IMR-90 (cell line): ENCODE measurements at regions not wholly inside any gene's neighbourhood (a gene's known extent, or its start where the extent isn't known, plus 50 kb on each side); places are given as distances from the start of the nearest gene placed in this dataset.
A peak's percentile ranks its signal among the peaks of the same experiment; 100 is the strongest.

Source experiments
- ATAC-seq: fragments of 200-7000 bp; cut with Tn5 transposase; 2 replicates; pipeline ENCODE4 v1.9.1; 2020; ENCODE audit warnings: low read depth, mild to moderate bottlenecking, moderate library complexity
- BruUV-seq: library from RNA; stranded (reverse); fragments of 400-500 nt; replicated peaks from 2 replicates; lab custom pipeline; 2021; lab: Mats Ljungman, UMichigan
- CTCF ChIA-PET: fragments of 300-600 bp; formaldehyde crosslinking; extraction: SDS; loops from one replicate; lab custom pipeline; 2021; ENCODE audit warnings: antibody characterized with exemption; lab: Yijun Ruan, JAX
- POLR2A ChIA-PET: fragments of 300-600 bp; sonication (Branson Sonifier 250); formaldehyde crosslinking; loops from one replicate; lab custom pipeline; 2022; ENCODE audit warnings: antibody characterized with exemption; ENCODE audit not compliant: unreplicated experiment; lab: Charles Lee
- DNase-seq: peaks from one replicate; pipeline ENCODE4 v3.0.0; 2013
- H2AFZ ChIP-seq: replicated peaks from 2 replicates; pipeline ENCODE3; 2013; ENCODE audit warnings: low read length, mild to moderate bottlenecking; ENCODE audit not compliant: poor library complexity
- H2AK5ac ChIP-seq: 2 replicates; pipeline ENCODE4 v1.6.1; 2013; ENCODE audit warnings: low read depth, low read length, inconsistent platforms
- H2AK9ac ChIP-seq: replicated peaks from 2 replicates; pipeline ENCODE3; 2013; ENCODE audit warnings: mild to moderate bottlenecking, low read depth, low read length, moderate library complexity; ENCODE audit not compliant: poor library complexity
- H2BK120ac ChIP-seq: 2 replicates; pipeline ENCODE4 v1.6.1; 2013; ENCODE audit warnings: low read depth, low read length, inconsistent platforms
- H2BK15ac ChIP-seq: 3 replicates; pipeline ENCODE4 v1.6.1; 2013; ENCODE audit warnings: low read depth, low read length, inconsistent platforms
- H2BK20ac ChIP-seq: 2 replicates; pipeline ENCODE4 v1.6.1; 2013; ENCODE audit warnings: low read depth, mild to moderate bottlenecking, inconsistent platforms, low read length, moderate library complexity
- H2BK5ac ChIP-seq: 2 replicates; pipeline ENCODE4 v1.6.1; 2013; ENCODE audit warnings: mild to moderate bottlenecking, low read depth, low read length, inconsistent platforms; ENCODE audit not compliant: poor library complexity, severe bottlenecking
- H3K14ac ChIP-seq: replicated peaks from 2 replicates; pipeline ENCODE4 v1.6.1; 2013; ENCODE audit warnings: low read depth, low read length, inconsistent platforms
- H3K18ac ChIP-seq: 2 replicates; pipeline ENCODE4 v1.6.1; 2013; ENCODE audit warnings: low read depth, low read length, control low read depth
- H3K23ac ChIP-seq: 2 replicates; pipeline ENCODE4 v1.6.1; 2013; ENCODE audit warnings: low read depth, low read length, inconsistent platforms
- H3K27ac ChIP-seq: 2 replicates; pipeline ENCODE4 v1.5.1; 2013; ENCODE audit warnings: mild to moderate bottlenecking, control low read depth, low read length; ENCODE audit not compliant: insufficient read depth
- H3K27me3 ChIP-seq: 2 replicates; pipeline ENCODE4 v1.6.1; 2013; ENCODE audit warnings: low read length; ENCODE audit not compliant: control insufficient read depth, insufficient read depth
- H3K36me3 ChIP-seq: 2 replicates; pipeline ENCODE4 v1.6.1; 2013; ENCODE audit warnings: low read length, mixed read lengths; ENCODE audit not compliant: control insufficient read depth, insufficient read depth
- H3K4ac ChIP-seq: 2 replicates; pipeline ENCODE4 v1.6.1; 2013; ENCODE audit warnings: low read depth, low read length, inconsistent platforms
- H3K4me1 ChIP-seq: 2 replicates; pipeline ENCODE4 v1.6.1; 2013; ENCODE audit warnings: low read length, mixed read lengths; ENCODE audit not compliant: control insufficient read depth, insufficient read depth
- H3K4me2 ChIP-seq: 2 replicates; pipeline ENCODE4 v1.6.1; 2013; ENCODE audit warnings: low read depth, mild to moderate bottlenecking, control low read depth, low read length, moderate library complexity
- H3K4me3 ChIP-seq: 2 replicates; pipeline ENCODE4 v1.5.1; 2013; ENCODE audit warnings: low read depth, mild to moderate bottlenecking, control low read depth, low read length, moderate library complexity; ENCODE audit not compliant: insufficient read depth
- H3K56ac ChIP-seq: 2 replicates; pipeline ENCODE4 v1.6.1; 2013; ENCODE audit warnings: low read length, inconsistent platforms; ENCODE audit not compliant: insufficient read depth; ENCODE audit errors: extremely low read depth
- H3K79me1 ChIP-seq, 2 experiments: 2 replicates each; pipeline ENCODE4 v1.6.1; 2013; ENCODE audit warnings: low read length in 2 of 2, inconsistent platforms in 1 of 2, low read depth in 1 of 2
- H3K9ac ChIP-seq: 2 replicates; pipeline ENCODE4 v1.6.1; 2013; ENCODE audit warnings: low read depth, low read length, control low read depth
- H3K9me1 ChIP-seq: 2 replicates; pipeline ENCODE4 v1.6.1; 2013; ENCODE audit warnings: low read length, inconsistent platforms; ENCODE audit not compliant: insufficient read depth
- H3K9me3 ChIP-seq: 2 replicates; pipeline ENCODE4 v1.6.1; 2013; ENCODE audit warnings: low read length; ENCODE audit not compliant: control insufficient read depth, insufficient read depth
- H4K20me1 ChIP-seq: 2 replicates; pipeline ENCODE4 v1.6.1; 2013; ENCODE audit warnings: low read length, inconsistent platforms; ENCODE audit not compliant: insufficient read depth
- H4K5ac ChIP-seq: 2 replicates; pipeline ENCODE4 v1.6.1; 2013; ENCODE audit warnings: mild to moderate bottlenecking, low read depth, low read length, control low read depth
- H4K8ac ChIP-seq, 2 experiments: 2 replicates each; pipeline ENCODE4 v1.6.1; 2013; ENCODE audit warnings: low read depth in 2 of 2, low read length in 2 of 2, control low read depth in 1 of 2, inconsistent platforms in 1 of 2
- H4K91ac ChIP-seq: 2 replicates; pipeline ENCODE4 v1.6.1; 2013; ENCODE audit warnings: low read depth, low read length, inconsistent platforms; ENCODE audit not compliant: insufficient read depth
- BHLHE40 ChIP-seq: fragments of 150-350 bp; IDR thresholded peaks from 2 replicates; pipeline ENCODE4 v1.6.1; 2016; ENCODE audit warnings: mild to moderate bottlenecking, low read depth, low read length
- MAFK ChIP-seq: IDR thresholded peaks from 2 replicates; pipeline ENCODE4 v1.6.1; 2012; ENCODE audit warnings: low read depth, low read length, improper control_type of control experiment
- MAZ ChIP-seq: IDR thresholded peaks from 2 replicates; pipeline ENCODE4 v1.6.1; 2012; ENCODE audit warnings: low read depth, mild to moderate bottlenecking, low read length, improper control_type of control experiment, moderate library complexity, borderline replicate concordance
- MXI1 ChIP-seq: IDR thresholded peaks from 2 replicates; pipeline ENCODE4 v1.6.1; 2012; ENCODE audit warnings: low read depth, mild to moderate bottlenecking, low read length, moderate library complexity, borderline replicate concordance
- NFE2L2 ChIP-seq: fragments of 150-350 bp; IDR thresholded peaks from 2 replicates; pipeline ENCODE4 v1.6.1; 2016; ENCODE audit warnings: low read depth, mild to moderate bottlenecking, low read length
- RCOR1 ChIP-seq: IDR thresholded peaks from 2 replicates; pipeline ENCODE4 v1.6.1; 2012; ENCODE audit warnings: mild to moderate bottlenecking, low read length, improper control_type of control experiment; ENCODE audit not compliant: insufficient replicate concordance
- SMC3 ChIP-seq: fragments of 150-350 bp; IDR thresholded peaks from 2 replicates; pipeline ENCODE4 v1.6.1; 2016; ENCODE audit warnings: low read depth, mild to moderate bottlenecking, antibody characterized with exemption, low read length, moderate library complexity
- USF2 ChIP-seq: fragments of 150-350 bp; IDR thresholded peaks from 2 replicates; pipeline ENCODE4 v1.6.1; 2017; ENCODE audit warnings: mild to moderate bottlenecking, antibody characterized with exemption, low read length, low read depth
- WGBS, 2 experiments: methylation state at CpG; one replicate each; pipeline versions ENCODE4 v1.1.5 to v1.1.7; 2013; ENCODE audit warnings: missing lambda C conversion rate in 2 of 2; ENCODE audit not compliant: insufficient read length in 1 of 2; ENCODE audit errors: extremely low coverage in 2 of 2; 5-methylcytosine and 5-hydroxymethylcytosine counted together
- dilution Hi-C: fragments of 300-500 bp; cut with HindIII; formaldehyde crosslinking; loops from one replicate; pipeline ENCODE4 v1.14.3; 2018; ENCODE audit warnings: low sequenced_read_pairs; ENCODE audit not compliant: unreplicated experiment
- in situ Hi-C: fragments of 300-500 bp; cut with MboI; formaldehyde crosslinking; loops from 3 replicates; pipeline ENCODE4 v1.14.3; 2019; ENCODE audit warnings: low sequenced_read_pairs, inconsistent platforms, mixed read lengths
- intact Hi-C: fragments of 100-400 bp; cut with micrococcal nuclease; formaldehyde crosslinking; loops from 2 replicates; pipeline ENCODE4 v1.10.0; 2022
- TF ChIP-seq, protein P1 (sequence below): conservative IDR thresholded peaks from 2 replicates; pipeline ENCODE4 v1.5.1; 2012; ENCODE audit warnings: mild to moderate bottlenecking, low read depth, low read length, improper control_type of control experiment
- TF ChIP-seq, protein P2 (sequence below): fragments of 150-350 bp; IDR thresholded peaks from 2 replicates; pipeline ENCODE4 v1.6.1; 2016; ENCODE audit warnings: low read depth, mild to moderate bottlenecking, low read length, moderate library complexity, borderline replicate concordance

GRCh38 chr1:17895986-17896385, 140.9 kb downstream of the ACTL8 start:
- POLR2A ChIA-PET: no interaction called here

More at GRCh38 chr1:17895986-17896385, 140.9 kb downstream of the ACTL8 start:
- WGBS, 2 experiments: 80% methylated on average over 2 of the region's 8 CpGs; no CpG with 5 or more reads in 1 of the 2 experiments
- intact Hi-C loops: no loop called here
- Histone ChIP-seq H2BK5ac (peak overlapping the region; percentile 2), H3K56ac (no peak overlapping the region), H2AFZ (no peak overlapping the region), H2AK5ac (no peak overlapping the region), H3K4ac (no peak overlapping the region), H4K20me1 (no peaks in the 10 kb centered on the region), H4K8ac (no peak overlapping the region), H3K4me3 (no peak overlapping the region), H3K27ac (no peak overlapping the region), H3K14ac (no peak overlapping the region), H3K79me1 (no peaks in the 10 kb centered on the region), H4K91ac (no peak overlapping the region), H3K9me1 (no peaks in the 10 kb centered on the region), H3K23ac (no peak overlapping the region), H3K4me1 (no peaks in the 10 kb centered on the region), H3K4me2 (no peak overlapping the region), H2AK9ac (no peak overlapping the region), H3K9me3 (no peaks in the 10 kb centered on the region; the same call in 1 of the 2 replicates), H3K18ac (no peak overlapping the region), H3K36me3 (no peaks in the 10 kb centered on the region), H2BK20ac (no peak overlapping the region), H4K5ac (no peak overlapping the region), H3K9ac (no peak overlapping the region), H2BK120ac (no peak overlapping the region), H2BK15ac (no peak overlapping the region), H3K27me3 (peaks cover 11% of the 10 kb centered on the region)
- no TSS peak for BruUV-seq
- CTCF ChIA-PET: no interaction called here
- DNase-seq: no peak
- no peak for TF ChIP-seq NFE2L2
- no peak for TF ChIP-seq MAZ
- TF ChIP-seq, protein P1, sequence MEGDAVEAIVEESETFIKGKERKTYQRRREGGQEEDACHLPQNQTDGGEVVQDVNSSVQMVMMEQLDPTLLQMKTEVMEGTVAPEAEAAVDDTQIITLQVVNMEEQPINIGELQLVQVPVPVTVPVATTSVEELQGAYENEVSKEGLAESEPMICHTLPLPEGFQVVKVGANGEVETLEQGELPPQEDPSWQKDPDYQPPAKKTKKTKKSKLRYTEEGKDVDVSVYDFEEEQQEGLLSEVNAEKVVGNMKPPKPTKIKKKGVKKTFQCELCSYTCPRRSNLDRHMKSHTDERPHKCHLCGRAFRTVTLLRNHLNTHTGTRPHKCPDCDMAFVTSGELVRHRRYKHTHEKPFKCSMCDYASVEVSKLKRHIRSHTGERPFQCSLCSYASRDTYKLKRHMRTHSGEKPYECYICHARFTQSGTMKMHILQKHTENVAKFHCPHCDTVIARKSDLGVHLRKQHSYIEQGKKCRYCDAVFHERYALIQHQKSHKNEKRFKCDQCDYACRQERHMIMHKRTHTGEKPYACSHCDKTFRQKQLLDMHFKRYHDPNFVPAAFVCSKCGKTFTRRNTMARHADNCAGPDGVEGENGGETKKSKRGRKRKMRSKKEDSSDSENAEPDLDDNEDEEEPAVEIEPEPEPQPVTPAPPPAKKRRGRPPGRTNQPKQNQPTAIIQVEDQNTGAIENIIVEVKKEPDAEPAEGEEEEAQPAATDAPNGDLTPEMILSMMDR: no peak
- no peak for TF ChIP-seq MAFK
- TF ChIP-seq SMC3: no peak
- TF ChIP-seq MXI1: no peak
- no peak for TF ChIP-seq BHLHE40
- no peak for TF ChIP-seq USF2
- no peak for TF ChIP-seq RCOR1
- TF ChIP-seq, protein P2, sequence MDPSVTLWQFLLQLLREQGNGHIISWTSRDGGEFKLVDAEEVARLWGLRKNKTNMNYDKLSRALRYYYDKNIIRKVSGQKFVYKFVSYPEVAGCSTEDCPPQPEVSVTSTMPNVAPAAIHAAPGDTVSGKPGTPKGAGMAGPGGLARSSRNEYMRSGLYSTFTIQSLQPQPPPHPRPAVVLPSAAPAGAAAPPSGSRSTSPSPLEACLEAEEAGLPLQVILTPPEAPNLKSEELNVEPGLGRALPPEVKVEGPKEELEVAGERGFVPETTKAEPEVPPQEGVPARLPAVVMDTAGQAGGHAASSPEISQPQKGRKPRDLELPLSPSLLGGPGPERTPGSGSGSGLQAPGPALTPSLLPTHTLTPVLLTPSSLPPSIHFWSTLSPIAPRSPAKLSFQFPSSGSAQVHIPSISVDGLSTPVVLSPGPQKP: no peak
- in situ Hi-C loops: no loop called here
- dilution Hi-C loops: no loop called here
- ATAC-seq: no peak
